ENCODE measurements at regions not wholly inside any gene's neighbourhood (a gene's known extent, or its start where the extent isn't known, plus 50 kb on each side); places are given as distances from the start of the nearest gene placed in this dataset.
"Not testable (repeated sequence)": the region's sequence is repeated elsewhere in the genome, so short reads cannot be mapped to it uniquely, and the experiment has no call there.

DNA sequence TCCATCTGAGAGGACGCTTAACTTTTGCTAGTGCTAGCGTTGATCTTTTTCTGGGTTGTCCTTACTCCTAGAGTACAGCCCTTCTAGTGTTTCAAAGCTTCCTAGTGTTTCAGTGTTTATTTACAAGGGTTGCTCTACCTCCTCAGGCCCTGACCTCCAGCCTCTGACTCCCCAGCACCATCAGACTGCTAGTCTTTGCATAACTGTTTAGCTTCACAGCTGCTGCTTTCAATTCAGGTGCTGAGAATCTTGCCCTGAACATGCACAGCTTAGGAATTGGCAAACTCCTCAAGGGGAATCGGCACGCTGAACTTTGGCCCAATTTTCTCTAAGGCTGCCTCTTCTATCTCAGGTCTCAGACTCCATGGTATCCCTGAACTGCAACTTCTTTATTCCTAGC, 52.9 kb downstream of the OR52B4 start:
- H3K9me3 Mint-ChIP-seq, H3K4me1 Mint-ChIP-seq, H3K4me3 Mint-ChIP-seq, DNase-seq, CTCF ChIA-PET, H3K27me3 Mint-ChIP-seq, H3K36me3 Mint-ChIP-seq, H3K27ac Mint-ChIP-seq: not testable (repeated sequence)

DNA sequence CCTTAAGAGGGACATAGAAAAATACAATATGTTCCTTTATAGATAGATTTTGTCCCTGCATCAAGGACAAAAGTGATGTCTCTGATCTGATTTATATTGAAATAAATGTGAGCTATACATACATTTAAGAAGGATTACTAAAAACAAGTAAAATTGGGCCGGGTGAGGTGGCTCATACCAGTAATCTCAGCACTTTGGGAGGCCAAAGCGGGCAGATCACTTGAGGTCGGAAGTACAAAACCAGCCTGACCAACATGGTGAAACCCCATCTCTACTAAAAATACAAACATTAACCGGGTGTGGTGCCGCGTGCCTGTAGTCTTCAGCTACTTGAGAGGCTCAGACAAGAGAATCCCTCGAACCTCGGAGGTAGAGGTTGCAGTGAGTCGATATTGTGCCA, 91.0 kb downstream of the OR52B4 start:
- DNase-seq, CTCF ChIA-PET, H3K27ac Mint-ChIP-seq, H3K36me3 Mint-ChIP-seq, H3K27me3 Mint-ChIP-seq, H3K4me1 Mint-ChIP-seq, H3K9me3 Mint-ChIP-seq, H3K4me3 Mint-ChIP-seq: not testable (repeated sequence)

DNA sequence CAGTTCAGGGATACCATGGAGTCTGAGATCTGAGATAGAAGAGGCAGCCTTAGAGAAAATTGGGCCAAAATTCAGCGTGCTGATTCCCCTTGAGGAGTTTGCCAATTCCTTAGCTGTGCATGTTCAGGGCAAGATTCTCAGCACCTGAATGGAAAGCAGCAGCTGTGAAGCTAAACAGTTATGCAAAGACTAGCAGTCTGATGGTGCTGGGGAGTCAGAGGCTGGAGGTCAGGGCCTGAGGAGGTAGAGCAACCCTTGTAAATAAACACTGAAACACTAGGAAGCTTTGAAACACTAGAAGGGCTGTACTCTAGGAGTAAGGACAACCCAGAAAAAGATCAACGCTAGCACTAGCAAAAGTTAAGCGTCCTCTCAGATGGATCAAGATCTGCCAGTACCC, 117.1 kb downstream of the OR52B4 start:
- H3K4me1 Mint-ChIP-seq, H3K27me3 Mint-ChIP-seq, CTCF ChIA-PET: not testable (repeated sequence)

DNA sequence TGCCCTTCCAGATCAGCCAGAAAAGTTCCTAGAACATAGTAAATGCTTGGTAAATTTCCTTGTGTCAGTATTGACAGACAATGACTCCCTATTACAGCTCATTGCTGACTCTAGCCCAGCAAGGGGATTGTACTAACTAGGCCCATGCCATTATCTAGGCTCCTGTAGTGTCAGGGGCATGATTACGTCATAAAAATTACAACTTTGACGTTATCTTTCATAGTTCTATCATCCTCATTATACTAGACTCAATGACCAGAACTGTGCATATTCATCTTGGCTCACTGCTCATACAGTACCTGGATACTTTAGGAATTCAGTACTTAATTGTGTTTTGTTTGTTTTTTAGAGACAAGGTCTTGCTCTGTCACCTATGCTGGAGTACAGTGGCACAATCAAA, 118.7 kb downstream of the OR52B4 start:
- H3K4me1 Mint-ChIP-seq, H3K36me3 Mint-ChIP-seq, H3K27me3 Mint-ChIP-seq, CTCF ChIA-PET, H3K4me3 Mint-ChIP-seq, H3K9me3 Mint-ChIP-seq, H3K27ac Mint-ChIP-seq, DNase-seq: not testable (repeated sequence)

More for the DNA sequence above, 117.1 kb downstream of the OR52B4 start:
- H3K27ac Mint-ChIP-seq, DNase-seq, H3K36me3 Mint-ChIP-seq, H3K4me3 Mint-ChIP-seq, H3K9me3 Mint-ChIP-seq: not testable (repeated sequence)

DNA sequence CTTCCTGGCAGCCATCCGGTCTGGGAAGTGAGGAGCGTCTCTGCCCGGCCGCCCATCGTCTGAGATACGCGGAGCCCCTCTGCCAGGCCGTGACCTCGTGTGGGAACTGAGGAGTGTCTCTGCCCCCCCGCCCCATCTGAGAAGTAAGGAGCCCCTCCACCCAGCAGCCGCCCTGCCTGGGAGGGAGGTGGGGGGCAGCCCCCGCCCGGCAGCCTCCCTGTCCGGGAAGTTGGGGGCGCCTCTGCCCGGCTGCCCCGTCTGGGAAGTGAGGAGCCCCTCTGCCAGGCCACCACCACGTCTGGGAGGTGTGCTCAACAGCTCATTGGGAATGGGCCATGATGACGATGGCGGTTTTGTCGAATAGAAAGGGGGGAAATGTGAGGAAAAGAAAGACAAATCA, 130.4 kb downstream of the OR52B4 start:
- H3K36me3 Mint-ChIP-seq, H3K4me3 Mint-ChIP-seq, CTCF ChIA-PET, H3K9me3 Mint-ChIP-seq, H3K27me3 Mint-ChIP-seq, DNase-seq, H3K4me1 Mint-ChIP-seq, H3K27ac Mint-ChIP-seq: not testable (repeated sequence)

DNA sequence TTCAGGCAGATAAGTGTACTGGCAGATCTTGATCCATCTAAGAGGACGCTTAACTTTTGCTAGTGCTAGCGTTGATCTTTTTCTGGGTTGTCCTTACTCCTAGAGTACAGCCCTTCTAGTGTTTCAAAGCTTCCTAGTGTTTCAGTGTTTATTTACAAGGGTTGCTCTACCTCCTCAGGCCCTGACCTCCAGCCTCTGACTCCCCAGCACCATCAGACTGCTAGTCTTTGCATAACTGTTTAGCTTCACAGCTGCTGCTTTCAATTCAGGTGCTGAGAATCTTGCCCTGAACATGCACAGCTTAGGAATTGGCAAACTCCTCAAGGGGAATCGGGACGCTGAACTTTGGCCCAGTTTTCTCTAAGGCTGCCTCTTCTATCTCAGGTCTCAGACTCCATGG, 124.3 kb downstream of the RRM1 start:
- H3K4me1 Mint-ChIP-seq, DNase-seq, H3K36me3 Mint-ChIP-seq, H3K9me3 Mint-ChIP-seq, CTCF ChIA-PET, H3K27ac Mint-ChIP-seq, H3K4me3 Mint-ChIP-seq: not testable (repeated sequence)
- H3K27me3 Mint-ChIP-seq: peaks cover 10% of the 10 kb centered on the region

DNA sequence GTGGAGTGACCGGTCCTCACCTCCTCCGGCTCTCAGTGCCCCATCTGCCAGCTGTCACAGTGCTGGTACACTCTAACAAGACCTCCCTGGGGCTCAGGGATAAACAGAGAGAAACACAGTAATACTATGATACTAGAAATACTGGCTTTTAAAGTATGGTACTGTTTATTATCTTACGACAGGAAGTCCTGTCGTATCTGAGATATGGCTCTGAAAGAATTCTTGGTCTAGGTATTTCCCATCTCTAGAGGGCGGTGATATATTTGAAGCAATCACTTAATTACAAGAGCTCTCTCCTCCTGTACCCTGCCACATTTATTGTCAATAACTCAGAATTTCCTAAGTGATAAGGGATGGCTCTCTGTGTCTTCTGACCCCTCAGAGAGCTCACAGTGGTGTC, 119.1 kb downstream of the RRM1 start:
- no peak overlapping the region for H3K27ac Mint-ChIP-seq
- CTCF ChIA-PET: interaction anchor here (0.6 kb wide), 1 partner anchor 820 kb away, joined by 3 read pairs; no protein-coding TSS in a partner anchor
- no peak overlapping the region for H3K4me3 Mint-ChIP-seq
- no peaks in the 10 kb centered on the region for H3K9me3 Mint-ChIP-seq
- H3K36me3 Mint-ChIP-seq: no peaks in the 10 kb centered on the region
- DNase-seq: no peak
- H3K4me1 Mint-ChIP-seq: no peaks in the 10 kb centered on the region
- peaks cover 43% of the 10 kb centered on the region for H3K27me3 Mint-ChIP-seq

DNA sequence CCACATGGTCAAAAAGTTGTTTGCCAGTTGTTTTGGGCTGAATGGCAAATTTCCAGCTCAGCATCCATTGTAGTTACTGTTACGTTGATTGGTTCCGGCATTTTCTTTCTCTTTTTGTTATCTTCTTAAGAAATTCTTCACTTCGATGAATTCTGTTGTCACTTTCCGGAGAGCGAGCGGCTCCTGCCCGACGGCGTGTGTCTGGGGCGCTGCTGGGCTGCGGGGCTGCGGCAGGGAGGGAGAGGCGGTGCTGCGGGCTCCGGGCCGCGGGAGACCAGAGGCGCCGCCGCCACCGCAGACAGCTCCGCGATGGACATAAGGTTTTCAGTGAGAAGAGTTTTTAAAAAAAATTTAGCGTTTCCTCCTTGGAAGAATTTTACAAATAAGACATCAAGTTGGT, 117.4 kb downstream of the RRM1 start:
- H3K27me3 Mint-ChIP-seq: peaks cover 45% of the 10 kb centered on the region
- no peaks in the 10 kb centered on the region for H3K4me1 Mint-ChIP-seq
- no peak for DNase-seq
- H3K27ac Mint-ChIP-seq: no peak overlapping the region
- H3K4me3 Mint-ChIP-seq: no peak overlapping the region
- CTCF ChIA-PET: no interaction called here
- no peaks in the 10 kb centered on the region for H3K36me3 Mint-ChIP-seq
- no peaks in the 10 kb centered on the region for H3K9me3 Mint-ChIP-seq

DNA sequence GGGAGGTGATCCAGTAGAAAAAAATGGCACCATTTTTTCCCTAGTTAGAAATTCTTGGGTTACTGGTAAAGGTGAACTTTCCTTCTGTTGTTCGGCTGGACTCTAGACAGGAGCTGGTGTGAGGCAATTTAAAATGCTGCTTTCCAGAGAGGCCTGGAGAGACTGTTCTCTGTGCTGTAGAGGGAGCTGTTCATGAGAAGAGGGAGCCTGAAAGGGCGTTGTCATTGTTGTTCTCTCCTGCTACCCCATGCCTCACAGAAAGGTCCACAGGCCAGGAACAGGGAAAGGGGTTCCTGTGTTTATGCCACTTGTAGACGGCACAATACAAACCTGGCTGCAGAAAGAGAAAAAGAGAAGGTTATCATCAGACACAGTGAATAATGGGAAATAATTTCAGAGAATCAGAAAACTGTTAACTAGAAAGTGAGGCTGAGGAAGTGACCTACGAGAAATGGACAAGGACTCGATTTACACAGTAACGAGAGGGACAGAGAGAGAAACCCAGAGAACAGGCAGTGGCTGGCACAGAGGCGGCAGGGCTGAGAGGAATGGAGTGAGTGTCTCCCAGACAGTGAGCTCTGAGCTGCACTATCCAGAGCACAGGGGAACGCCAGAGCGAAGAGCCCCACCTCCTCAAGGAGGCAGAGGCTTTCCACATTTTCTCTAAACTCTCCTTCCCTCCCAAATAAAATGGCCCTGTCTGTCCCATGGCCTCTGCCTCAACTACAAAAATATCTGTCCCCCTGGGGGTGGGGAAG, 109.2 kb downstream of the RRM1 start:
- DNase-seq: no peak
- Mint-ChIP-seq H3K4me3 (no peak overlapping the region), H3K9me3 (no peaks in the 10 kb centered on the region), H3K27ac (no peak overlapping the region), H3K4me1 (no peaks in the 10 kb centered on the region), H3K27me3 (peaks cover 8% of the 10 kb centered on the region), H3K36me3 (no peaks in the 10 kb centered on the region)
- CTCF ChIA-PET: interaction anchor here (2.3 kb wide), 1 partner anchor 17 kb away, joined by 14 read pairs; no protein-coding TSS in a partner anchor

DNA sequence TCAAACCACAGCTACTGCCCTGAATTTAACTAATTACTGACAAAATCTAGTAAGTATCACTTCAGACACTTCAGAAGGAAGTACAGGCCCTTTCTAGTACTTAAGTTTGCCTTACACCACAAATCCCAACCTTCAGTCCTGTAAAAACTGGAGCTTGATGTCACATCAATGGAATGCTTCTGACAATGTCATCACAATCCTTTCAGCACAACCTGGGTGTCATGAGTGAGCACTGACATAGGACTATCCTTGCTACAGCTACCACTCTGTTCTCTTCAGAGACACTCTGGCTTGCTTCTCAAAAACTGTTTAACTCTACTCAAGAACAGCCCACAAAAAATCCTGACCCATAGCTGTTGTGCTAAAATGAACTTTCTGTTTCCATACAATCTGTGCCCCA, 108.2 kb downstream of the RRM1 start:
- Mint-ChIP-seq H3K36me3 (no peaks in the 10 kb centered on the region), H3K4me3 (no peak overlapping the region), H3K4me1 (no peaks in the 10 kb centered on the region), H3K9me3 (no peaks in the 10 kb centered on the region), H3K27ac (no peak overlapping the region), H3K27me3 (peaks cover 8% of the 10 kb centered on the region)
- no peak for DNase-seq
- CTCF ChIA-PET: interaction anchor here (0.8 to 2.3 kb wide), 2 partner anchors 16 to 291 kb away, joined by 3 to 14 read pairs; no protein-coding TSS in a partner anchor

DNA sequence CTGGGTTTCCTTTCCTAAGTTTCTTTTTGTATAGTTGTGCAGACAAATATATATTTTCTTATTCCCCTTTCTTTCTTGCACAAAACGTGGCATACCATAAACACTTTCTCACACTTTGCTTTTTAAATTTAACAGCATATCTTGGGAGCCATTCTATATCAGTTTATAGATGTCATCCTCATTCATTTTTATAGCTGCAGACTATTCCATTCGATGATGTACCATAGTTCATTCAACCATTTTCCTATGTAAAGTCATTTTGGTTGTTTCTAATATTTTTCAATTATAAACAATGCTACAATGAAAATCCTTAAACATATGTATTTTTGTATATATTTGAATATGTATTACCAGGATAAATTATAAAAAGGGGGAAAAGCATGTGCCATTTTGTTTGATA, 102.5 kb downstream of the RRM1 start:
- DNase-seq: no peak
- Mint-ChIP-seq H3K4me3 (no peak overlapping the region), H3K27me3 (no peaks in the 10 kb centered on the region), H3K9me3 (no peaks in the 10 kb centered on the region), H3K36me3 (no peaks in the 10 kb centered on the region), H3K27ac (no peak overlapping the region), H3K4me1 (no peaks in the 10 kb centered on the region)
- CTCF ChIA-PET: interaction anchor here (1.0 kb wide), 1 partner anchor 9 kb away, joined by 3 read pairs; no protein-coding TSS in a partner anchor

DNA sequence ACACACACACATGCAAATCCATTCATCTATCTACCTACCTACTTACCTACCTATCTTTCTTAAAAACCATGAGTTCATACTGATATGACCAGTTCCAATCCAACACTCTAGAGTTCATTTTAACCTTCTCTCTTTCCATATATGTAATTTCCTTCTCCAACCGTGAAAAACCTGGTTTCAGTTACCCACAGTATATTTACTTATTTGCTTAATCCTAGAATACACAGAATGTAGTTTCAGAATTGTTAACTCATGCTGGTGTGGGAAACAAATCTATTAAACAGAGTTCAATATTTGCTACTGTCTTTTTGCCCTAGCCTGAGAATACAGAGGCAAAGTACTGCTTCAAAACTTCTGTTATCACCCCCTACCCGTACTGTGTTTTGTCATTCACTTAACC, 101.3 kb downstream of the RRM1 start:
- Mint-ChIP-seq H3K4me1 (no peaks in the 10 kb centered on the region), H3K9me3 (no peaks in the 10 kb centered on the region), H3K27ac (no peak overlapping the region), H3K27me3 (peaks cover 3% of the 10 kb centered on the region), H3K36me3 (no peaks in the 10 kb centered on the region), H3K4me3 (no peak overlapping the region)
- DNase-seq: no peak
- CTCF ChIA-PET: no interaction called here

DNA sequence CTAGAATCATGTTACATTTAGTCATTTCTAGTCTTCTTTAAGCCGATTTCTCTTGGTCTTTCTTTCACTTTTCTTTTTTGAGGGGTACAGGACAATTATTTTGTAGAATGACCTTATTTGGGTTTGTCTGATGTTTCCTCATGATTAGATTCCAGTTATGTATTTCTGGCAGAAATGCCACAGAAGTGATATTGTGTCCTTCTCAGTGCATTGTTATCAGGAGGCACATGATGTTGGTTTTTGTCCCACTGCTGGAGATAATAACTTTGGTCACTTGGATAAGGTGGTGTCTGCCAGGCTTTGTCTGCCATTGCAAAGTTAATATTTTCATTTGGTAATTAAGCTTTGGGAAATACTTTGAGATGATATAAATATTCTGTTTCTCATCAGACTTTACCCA, 100.3 kb downstream of the RRM1 start:
- H3K36me3 Mint-ChIP-seq: no peaks in the 10 kb centered on the region
- no peak for DNase-seq
- no peaks in the 10 kb centered on the region for H3K4me1 Mint-ChIP-seq
- CTCF ChIA-PET: no interaction called here
- no peaks in the 10 kb centered on the region for H3K9me3 Mint-ChIP-seq
- no peak overlapping the region for H3K27ac Mint-ChIP-seq
- no peak overlapping the region for H3K4me3 Mint-ChIP-seq
- peaks cover 3% of the 10 kb centered on the region for H3K27me3 Mint-ChIP-seq

DNA sequence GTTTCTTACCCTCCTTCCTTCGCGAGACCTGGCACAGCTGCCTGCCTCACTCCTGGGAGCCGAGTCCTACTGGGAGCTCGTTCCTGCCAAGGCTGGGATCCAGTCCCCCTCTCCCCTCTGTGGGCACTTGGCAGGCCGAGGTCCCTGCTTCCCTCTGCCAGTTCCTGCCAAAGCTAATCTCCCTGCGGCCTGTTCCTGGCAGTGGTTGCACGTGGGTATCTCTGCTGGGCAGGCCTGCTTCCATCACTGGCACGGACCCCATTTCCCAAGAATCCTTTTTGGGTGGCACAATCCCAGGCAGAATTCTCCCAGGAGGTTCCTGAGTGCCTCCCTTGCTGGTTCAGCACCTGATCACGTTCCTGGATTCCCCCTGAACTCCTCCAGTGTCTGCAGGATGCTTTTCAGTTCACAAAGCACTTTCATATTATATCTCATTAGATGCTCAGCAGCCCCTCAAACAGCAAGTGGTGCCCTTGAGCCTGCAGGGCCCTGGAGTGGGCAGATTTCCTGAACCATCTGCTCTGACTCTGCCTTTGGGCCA, 96.5 kb downstream of the RRM1 start:
- H3K27me3 Mint-ChIP-seq: peaks cover 15% of the 10 kb centered on the region
- no peaks in the 10 kb centered on the region for H3K36me3 Mint-ChIP-seq
- no peak for DNase-seq
- no peak overlapping the region for H3K27ac Mint-ChIP-seq
- CTCF ChIA-PET: interaction anchor here (0.8 to 1.2 kb wide), 2 partner anchors 302 to 348 kb away, joined by 3 to 5 read pairs; no protein-coding TSS in a partner anchor
- H3K4me3 Mint-ChIP-seq: no peak overlapping the region
- no peaks in the 10 kb centered on the region for H3K9me3 Mint-ChIP-seq
- H3K4me1 Mint-ChIP-seq: peaks cover 14% of the 10 kb centered on the region

DNA sequence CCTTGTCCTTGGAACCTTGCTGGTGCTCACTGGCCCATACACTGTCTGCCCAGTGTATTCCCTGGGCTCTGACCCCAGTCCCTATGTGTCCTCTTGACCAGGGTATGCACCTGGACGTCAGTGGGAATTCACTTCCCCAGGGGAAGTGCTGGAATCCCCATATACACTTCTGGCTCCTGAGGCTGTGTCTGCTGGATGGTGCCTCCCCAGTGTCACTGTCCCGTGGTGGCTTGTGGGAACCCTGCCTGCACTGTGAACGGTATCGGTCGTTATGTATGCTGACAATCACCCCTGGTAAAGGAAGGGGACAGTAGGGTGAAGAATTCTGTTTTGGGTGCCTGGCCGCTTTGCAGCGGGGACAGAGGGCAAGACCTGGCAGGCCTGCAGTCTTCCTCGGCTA, 95.9 kb downstream of the RRM1 start:
- Mint-ChIP-seq H3K27ac (no peak overlapping the region), H3K4me1 (peaks cover 20% of the 10 kb centered on the region), H3K27me3 (peaks cover 17% of the 10 kb centered on the region), H3K4me3 (no peak overlapping the region), H3K36me3 (no peaks in the 10 kb centered on the region), H3K9me3 (no peaks in the 10 kb centered on the region)
- CTCF ChIA-PET: interaction anchor here (1.2 kb wide), 1 partner anchor 303 kb away, joined by 4 read pairs; no protein-coding TSS in a partner anchor
- no peak for DNase-seq

All from activated naive CD4-positive, alpha-beta T cell treated with anti-CD3 and anti-CD28 coated beads, Interleukin-2, amount 10 ng/mL, durations not matched to agents 7 days and 5 days (primary cell).